ENCODE measurements at regions not wholly inside any gene's neighbourhood (a gene's known extent, or its start where the extent isn't known, plus 50 kb on each side); places are given as distances from the start of the nearest gene placed in this dataset.
"Not testable (repeated sequence)": the region's sequence is repeated elsewhere in the genome, so short reads cannot be mapped to it uniquely, and the experiment has no call there.

- no peak overlapping the region for H3K4me3 ChIP-seq (ENCODE audit: low read depth, low read length)
- no peak for DNase-seq (ENCODE audit: low read depth)
These were observed 101.4 kb upstream of the GPR12 start for GRCh38 chr13:26861941-26862340.

DNA sequence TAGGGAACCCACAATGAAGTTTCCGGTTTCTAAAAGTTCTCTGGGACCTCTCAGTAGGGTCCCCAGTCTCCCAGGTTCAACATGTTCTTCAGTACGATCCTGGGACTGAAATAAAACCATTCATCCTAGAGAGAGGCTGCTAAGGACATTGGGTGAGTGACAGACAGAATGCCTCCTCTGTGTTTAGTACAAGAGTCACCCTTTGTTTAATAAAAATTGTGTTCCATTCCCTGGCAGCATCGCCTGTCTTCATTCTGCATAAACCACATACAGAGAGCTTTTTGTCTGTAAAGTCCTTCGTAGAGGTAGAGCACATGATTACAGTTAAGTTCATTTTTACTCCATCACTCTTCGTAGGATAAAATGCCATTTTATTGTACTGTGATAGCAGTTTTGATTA lies 95.3 kb upstream of the GPR12 start:
- DNase-seq (ENCODE audit: low read depth), result no peak
- H3K4me3 ChIP-seq (ENCODE audit: low read depth, low read length), result no peak overlapping the region

- H3K4me3 ChIP-seq (ENCODE audit: low read depth, low read length), result no peak overlapping the region
- DNase-seq (ENCODE audit: low read depth), result no peak
These were observed 94.5 kb upstream of the GPR12 start for GRCh38 chr13:26855071-26855470.

DNA sequence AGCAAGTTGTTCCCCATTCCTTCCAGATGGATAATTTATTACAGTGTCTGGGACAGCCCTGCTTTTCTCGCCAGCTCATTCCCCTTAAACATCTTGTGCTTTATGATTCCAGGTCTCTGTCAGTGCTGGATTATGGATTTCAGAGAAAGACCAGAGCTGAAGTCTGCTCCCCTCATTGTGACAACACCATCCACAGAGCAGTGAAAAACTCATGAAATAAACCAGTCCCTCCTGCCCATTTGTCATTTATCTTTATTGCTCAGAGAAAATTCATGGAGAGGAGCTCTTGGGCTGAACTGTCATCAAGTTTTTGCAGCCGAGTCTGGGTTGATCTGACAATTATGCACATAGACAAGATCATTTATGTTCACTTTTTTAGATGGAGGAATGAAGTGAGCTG lies 92.7 kb upstream of the GPR12 start:
- DNase-seq (ENCODE audit: low read depth), result no peak
- H3K4me3 ChIP-seq (ENCODE audit: low read depth, low read length), result no peak overlapping the region

DNA sequence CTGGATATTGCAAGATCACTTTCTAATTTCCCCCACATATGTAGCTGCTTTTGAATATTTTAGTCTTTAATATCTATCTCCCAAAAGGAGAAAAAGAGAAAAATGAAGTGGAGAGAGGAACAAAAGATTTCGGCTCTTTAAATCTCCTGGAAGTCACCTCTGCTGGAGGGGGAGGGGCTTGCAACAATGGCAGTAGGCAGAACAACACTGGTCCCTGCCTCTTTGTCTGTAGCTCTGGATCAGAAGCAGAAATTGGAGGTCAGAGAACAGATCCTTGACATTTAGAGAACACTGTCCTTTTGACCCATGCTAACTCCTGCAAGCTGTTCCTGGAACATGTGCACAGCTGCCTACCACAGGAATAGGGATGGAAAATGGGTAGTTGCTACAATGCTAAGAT lies 86.7 kb upstream of the GPR12 start:
- no peak overlapping the region for H3K4me3 ChIP-seq (ENCODE audit: low read depth, low read length)
- no peak for DNase-seq (ENCODE audit: low read depth)

DNA sequence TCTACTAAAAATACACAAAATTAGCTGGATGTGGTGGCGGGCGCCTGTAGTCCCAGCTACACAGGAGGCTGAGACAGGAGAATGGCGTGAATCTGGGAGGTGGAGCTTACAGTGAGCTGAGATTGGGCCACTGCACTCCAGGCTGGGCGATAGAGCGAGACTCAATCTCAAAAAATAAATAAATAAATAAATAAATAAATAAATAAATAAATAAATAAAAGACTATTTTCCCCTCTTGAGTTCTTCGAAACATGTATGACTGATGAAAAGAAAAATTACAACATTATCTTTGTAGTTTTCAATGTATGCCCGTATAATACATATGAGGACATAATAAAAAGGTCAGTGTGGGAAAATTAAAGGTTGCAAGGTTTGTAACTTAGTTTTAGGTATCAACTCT lies 84.5 kb upstream of the GPR12 start:
- not testable (repeated sequence) for DNase-seq (ENCODE audit: low read depth); H3K4me3 ChIP-seq (ENCODE audit: low read depth, low read length)

- H3K4me3 ChIP-seq (ENCODE audit: low read depth, low read length), result no peak overlapping the region
- no peak for DNase-seq (ENCODE audit: low read depth)
These were observed 79.1 kb upstream of the GPR12 start for GRCh38 chr13:26839682-26840081.

- no peak for DNase-seq (ENCODE audit: low read depth)
- H3K4me3 ChIP-seq (ENCODE audit: low read depth, low read length), result no peak overlapping the region
These were observed 78.2 kb upstream of the GPR12 start for GRCh38 chr13:26838821-26839220.

DNA sequence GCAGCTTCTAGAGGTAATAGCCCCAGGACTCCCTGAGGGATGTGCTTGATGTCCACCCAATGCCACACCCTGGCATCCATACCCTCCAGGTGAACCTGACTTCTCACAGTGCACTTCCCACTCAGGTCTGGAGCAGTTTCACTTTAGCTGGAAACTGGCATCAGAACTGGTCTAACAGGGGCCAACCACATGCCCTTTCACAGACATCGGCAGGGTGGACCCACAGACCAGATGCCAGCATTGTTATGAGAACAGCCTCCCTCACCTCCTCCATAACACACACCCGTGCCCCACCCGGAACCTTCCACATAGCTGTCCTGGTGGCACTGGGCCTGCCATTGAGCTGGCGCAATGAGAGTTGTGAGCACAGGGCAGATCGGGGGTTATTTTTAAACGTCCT lies 77.4 kb upstream of the GPR12 start:
- H3K4me3 ChIP-seq (ENCODE audit: low read depth, low read length), result no peak overlapping the region

GRCh38 chr13:26837102-26837501 lies 76.5 kb upstream of the GPR12 start:
- no peak overlapping the region for H3K4me3 ChIP-seq (ENCODE audit: low read depth, low read length)
- DNase-seq (ENCODE audit: low read depth), result no peak

More for the DNA sequence above, 77.4 kb upstream of the GPR12 start:
- DNase-seq (ENCODE audit: low read depth), result no peak

DNA sequence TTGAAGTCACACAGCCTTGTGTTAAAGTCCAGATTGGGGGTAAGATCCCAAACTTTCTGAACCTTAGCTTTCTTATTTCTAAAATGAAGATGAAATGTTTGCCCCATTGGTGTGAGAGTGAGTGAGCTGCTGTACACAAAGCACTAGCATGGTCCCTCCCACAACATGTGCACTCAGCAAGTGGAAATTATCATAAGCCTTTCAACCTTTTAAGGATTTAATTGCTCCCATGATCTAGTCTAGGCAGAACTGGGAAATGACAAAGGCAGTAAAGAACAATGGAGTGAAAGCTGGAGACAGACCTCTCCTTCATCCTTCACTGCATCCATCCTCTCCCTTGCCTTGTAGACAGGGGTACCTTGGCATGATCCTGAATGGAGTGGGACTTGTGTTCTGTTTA lies 76.0 kb upstream of the GPR12 start:
- no peak for DNase-seq (ENCODE audit: low read depth)
- no peak overlapping the region for H3K4me3 ChIP-seq (ENCODE audit: low read depth, low read length)

DNA sequence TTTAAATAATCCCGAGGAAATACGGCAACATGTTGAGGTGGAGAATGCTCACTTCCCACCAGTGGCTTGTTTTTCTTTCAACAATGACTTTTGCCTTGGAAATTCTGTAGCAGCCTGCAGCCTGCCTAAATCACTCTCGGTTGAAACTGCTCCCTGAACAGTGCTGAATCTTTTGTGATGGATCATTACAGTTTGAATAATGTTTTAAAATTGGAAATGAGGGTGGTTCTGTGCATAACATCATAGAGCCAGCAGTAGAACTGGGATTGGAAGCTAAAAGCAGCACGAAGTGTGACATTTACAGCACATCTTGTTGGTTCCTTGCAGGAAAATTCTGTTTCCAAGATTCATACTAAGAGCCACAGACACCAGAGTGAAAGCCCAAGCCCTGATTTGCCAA lies 74.1 kb upstream of the GPR12 start:
- no peak for DNase-seq (ENCODE audit: low read depth)
- no peak overlapping the region for H3K4me3 ChIP-seq (ENCODE audit: low read depth, low read length)

GRCh38 chr13:26831336-26831908 lies 70.8 kb upstream of the GPR12 start:
- DNase-seq (ENCODE audit: low read depth), result no peak
- H3K4me3 ChIP-seq (ENCODE audit: low read depth, low read length), result no peak overlapping the region

DNA sequence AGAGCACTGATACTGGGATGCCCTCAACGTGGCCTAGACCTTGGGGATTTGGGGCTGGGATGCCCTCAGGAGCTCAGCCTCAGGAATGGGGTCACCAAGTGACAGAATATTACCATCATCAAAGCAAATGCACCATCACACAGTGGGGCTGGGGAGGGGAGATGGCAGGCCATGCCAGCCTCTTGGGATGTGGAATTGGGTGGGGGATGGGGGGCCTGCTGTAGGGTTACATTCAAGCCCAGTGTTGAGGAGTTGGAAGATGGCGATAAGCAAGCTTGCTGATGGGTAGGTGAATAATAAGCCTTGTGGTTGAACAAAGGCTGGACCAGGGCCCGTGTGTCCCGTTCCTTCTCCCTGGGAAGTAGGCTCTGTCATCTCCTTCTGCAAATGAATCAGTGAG lies 69.1 kb upstream of the GPR12 start:
- no peak overlapping the region for H3K4me3 ChIP-seq (ENCODE audit: low read depth, low read length)
- DNase-seq (ENCODE audit: low read depth), result no peak

DNA sequence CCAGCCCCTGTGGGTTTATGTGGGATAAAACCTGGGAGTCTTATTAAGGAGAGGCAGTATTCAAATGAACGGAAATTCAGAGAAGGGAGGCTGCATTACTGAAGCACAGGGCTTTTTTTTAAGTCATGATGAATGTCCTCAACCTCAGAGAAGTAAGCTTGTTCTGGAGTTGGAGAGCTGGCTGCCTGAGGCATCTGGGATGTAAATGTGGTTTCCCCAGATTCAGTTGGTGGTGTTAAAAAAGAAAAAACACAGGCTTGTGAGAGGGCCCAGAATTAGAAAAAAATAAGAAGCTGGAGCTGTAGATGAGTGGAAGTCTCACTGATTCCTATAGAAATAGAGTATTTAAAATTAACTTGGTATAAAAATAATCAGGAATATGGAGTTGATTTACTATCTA lies 64.0 kb upstream of the GPR12 start:
- DNase-seq (ENCODE audit: low read depth), result no peak
- no peak overlapping the region for H3K4me3 ChIP-seq (ENCODE audit: low read depth, low read length)

DNA sequence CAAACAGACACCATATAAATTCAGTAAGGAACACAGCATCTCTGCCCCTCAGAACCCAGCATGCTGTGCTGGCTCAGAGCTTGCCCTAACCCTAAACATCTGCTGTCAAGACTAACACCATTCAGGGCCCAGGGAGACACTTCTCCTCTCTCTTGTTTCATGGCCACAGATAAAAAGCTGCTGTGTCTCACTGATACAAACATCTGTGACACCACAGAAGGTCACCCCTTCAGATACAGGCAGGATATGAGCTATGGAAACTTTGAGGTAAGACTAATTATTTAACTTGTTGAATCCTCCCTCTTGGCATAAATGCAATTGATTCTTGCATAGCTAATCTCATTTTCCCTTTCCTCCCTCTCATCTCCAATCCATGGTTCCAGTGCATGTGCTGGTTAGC lies 61.6 kb upstream of the GPR12 start:
- no peak overlapping the region for H3K4me3 ChIP-seq (ENCODE audit: low read depth, low read length)
- DNase-seq (ENCODE audit: low read depth), result no peak

DNA sequence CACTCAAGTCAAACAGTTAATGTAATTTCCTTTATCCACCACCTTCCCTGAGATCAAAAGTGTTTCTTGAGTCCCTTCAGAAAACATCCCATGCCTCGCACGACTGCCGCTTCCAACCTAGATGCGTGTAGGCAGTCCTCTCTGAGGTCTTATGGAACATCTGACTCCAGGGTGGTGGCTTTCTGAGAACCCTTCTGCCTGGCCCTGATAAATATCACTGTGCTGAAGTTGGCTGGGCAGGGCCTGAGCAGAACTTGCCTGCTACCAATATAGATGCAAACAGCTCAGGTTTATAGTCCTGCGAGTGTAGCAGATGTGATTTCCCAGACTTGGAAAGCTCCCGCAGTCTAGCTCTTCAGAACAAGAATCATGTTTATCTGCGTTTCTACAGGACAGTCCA lies 61.1 kb upstream of the GPR12 start:
- DNase-seq (ENCODE audit: low read depth), result no peak
- no peak overlapping the region for H3K4me3 ChIP-seq (ENCODE audit: low read depth, low read length)

DNA sequence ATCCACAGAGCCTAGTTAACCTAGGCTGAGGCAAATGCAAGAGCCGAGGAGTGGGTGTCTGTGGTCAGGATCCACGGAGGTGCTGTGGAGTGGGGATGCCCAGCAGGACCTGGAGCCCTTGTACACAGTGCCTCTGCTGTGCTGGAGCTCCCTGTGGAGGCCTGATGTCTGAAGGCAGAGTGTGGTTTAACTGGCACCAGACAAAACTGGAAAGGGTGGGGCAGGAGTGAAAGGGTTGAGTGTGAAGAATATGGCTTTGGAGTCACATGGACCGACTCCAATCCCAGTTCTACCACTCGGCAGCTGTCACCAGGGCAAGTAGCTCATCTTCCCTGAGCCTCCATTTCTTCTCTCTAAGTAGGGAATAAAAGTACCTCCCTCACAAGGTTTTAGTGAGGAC lies 60.3 kb upstream of the GPR12 start:
- no peak overlapping the region for H3K4me3 ChIP-seq (ENCODE audit: low read depth, low read length)
- no peak for DNase-seq (ENCODE audit: low read depth)

- H3K4me3 ChIP-seq (ENCODE audit: low read depth, low read length), result no peak overlapping the region
- no peak for DNase-seq (ENCODE audit: low read depth)
These were observed 58.5 kb upstream of the GPR12 start for GRCh38 chr13:26819046-26819445.

DNA sequence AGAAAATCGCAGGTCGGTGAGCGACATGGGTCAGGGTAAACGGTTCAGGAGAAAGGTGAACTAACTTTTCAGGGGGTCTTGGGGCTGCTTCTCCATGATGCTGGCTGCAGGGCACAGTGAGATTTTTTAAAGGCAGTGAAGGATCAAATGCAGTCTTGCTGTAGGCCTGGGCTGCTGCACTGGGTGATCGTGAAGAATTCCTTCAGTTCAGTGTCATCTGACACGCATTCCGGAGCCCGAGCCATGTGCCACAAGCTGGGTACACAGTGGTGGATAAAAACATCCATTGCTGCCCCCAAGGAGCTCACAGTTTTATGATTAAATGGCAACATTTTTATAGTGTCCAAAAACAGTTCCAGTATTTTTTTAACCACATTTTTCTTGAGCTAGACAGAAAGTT lies 56.3 kb upstream of the GPR12 start:
- DNase-seq (ENCODE audit: low read depth), result no peak

DNA sequence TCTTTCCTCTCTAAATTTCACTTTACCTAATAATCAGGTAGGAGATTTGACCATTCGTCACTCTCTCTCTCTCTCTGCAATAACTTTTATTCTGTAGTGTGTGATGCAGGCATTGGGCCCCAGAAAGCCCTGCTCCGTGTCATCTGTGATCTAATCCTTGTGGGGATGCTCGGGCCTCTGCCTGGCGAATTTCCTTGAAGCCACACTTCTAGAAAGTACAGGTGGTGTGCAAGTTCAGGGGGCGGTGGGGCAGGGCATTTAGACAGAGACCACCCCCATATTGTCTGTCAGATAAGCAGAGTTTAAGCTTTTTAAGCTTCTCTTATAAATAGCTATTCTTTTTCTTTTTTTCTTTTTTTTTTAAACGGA lies 53.4 kb upstream of the GPR12 start:
- no peak overlapping the region for H3K4me3 ChIP-seq (ENCODE audit: low read depth, low read length)
- DNase-seq (ENCODE audit: low read depth), result no peak

More for the DNA sequence above, 56.3 kb upstream of the GPR12 start:
- H3K4me3 ChIP-seq (ENCODE audit: low read depth, low read length), result no peak overlapping the region

DNA sequence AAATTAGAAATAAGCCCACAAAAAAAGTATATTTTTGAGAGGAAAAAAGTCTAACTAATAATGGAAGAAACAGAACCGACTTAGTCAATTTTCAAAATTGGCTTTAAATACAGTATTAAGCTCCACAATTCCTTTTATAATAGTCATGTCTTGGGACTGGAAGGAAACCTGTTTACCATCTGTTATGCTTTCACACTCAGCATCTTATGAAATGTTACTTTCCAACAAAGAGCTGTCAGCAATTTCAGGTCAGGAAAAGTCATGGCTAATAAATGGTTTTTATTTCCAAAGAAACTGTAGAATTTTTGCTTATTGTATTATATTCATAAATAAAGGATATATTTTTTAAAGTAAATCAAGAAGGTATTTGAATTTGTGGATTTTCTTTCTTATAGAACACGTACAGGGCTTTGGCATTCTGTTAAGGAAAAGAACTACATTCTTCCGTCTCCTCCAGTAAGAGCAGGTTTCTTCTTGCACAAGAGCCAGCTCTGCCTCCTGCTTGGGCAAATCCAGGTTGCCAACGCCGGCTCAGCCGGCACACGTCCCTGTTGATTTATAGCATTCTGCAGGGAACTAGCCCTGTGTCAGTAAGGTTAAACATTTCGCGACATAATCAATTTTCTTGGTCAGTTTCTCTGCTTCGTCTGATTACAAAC lies 52.9 kb upstream of the GPR12 start:
- DNase-seq (ENCODE audit: low read depth), result no peak
- H3K4me3 ChIP-seq (ENCODE audit: low read depth, low read length), result no peak overlapping the region
